ENCODE measurements at regions not wholly inside any gene's neighbourhood (a gene's known extent, or its start where the extent isn't known, plus 50 kb on each side); places are given as distances from the start of the nearest gene placed in this dataset.

GRCh38 chr1:57894315-57894714 lies 470.5 kb upstream of the DAB1 start:
- no peaks in the 10 kb centered on the region for H3K27me3 ChIP-seq (ENCODE audit: control insufficient read depth in 2 of 2, insufficient read depth in 2 of 2, low read length in 2 of 2)
- DNase-seq (ENCODE audit: extremely low read depth in 1 of 4, low spot score in 3 of 4) (no peak), FAIRE-seq (no peak), ATAC-seq (no peak)
- no peaks in the 10 kb centered on the region for H3K36me3 ChIP-seq (ENCODE audit: control insufficient read depth, insufficient read depth, low read length)
- BruUV-seq (replicated peaks) = no TSS peak
- no peak overlapping the region for H3K4me2 ChIP-seq (ENCODE audit: insufficient read depth, low read length)
- H3K4me1 ChIP-seq (replicated peaks in 1 of 2; ENCODE audit: control insufficient read depth in 2 of 2, insufficient read depth in 2 of 2, low read length in 2 of 2) = no peaks in the 10 kb centered on the region
- intact Hi-C loops (cut with micrococcal nuclease) = no loop called here
- H3K9me1 ChIP-seq (ENCODE audit: control insufficient read depth, insufficient read depth, low read length) = no peaks in the 10 kb centered on the region
- H3K79me2 ChIP-seq (ENCODE audit: control insufficient read depth, insufficient read depth, low read length) = no peaks in the 10 kb centered on the region
- H4K20me1 ChIP-seq (replicated peaks; ENCODE audit: control insufficient read depth, insufficient read depth, low read length) = no peaks in the 10 kb centered on the region
- no peak overlapping the region for H3K27ac ChIP-seq (ENCODE audit: extremely low read depth, low read depth, low read length)
- ChIA-PET CTCF (ENCODE audit: low intra/inter-chr PET ratio) (no interaction called here), POLR2A (no interaction called here)
- H3K4me3 ChIP-seq = no peak overlapping the region
- 0% methylated on average over 3 of the region's 3 CpGs for WGBS (ENCODE audit: insufficient coverage, low coverage, missing lambda C conversion rate)
- H2AFZ ChIP-seq (ENCODE audit: low read depth, low read length) = no peak overlapping the region
- H3K9me3 ChIP-seq (replicated peaks; ENCODE audit: control insufficient read depth, insufficient read depth, low read depth, low read length) = no peaks in the 10 kb centered on the region
- H3K9ac ChIP-seq (ENCODE audit: insufficient read depth in 1 of 2, low read depth in 2 of 2, low read length in 2 of 2) = no peak overlapping the region
- no peak for TF ChIP-seq SRSF7 (optimal IDR thresholded peaks at IDR 0.05; ENCODE audit: low read depth, low read length)
- TF ChIP-seq RBBP5 (IDR thresholded peaks at IDR 0.05; ENCODE audit: borderline replicate concordance, insufficient read depth, low read length, poor library complexity, severe bottlenecking) = no peak
- no peak for TF ChIP-seq ZNF263 (CRISPR knock-in tag; IDR thresholded peaks at IDR 0.05; ENCODE audit: borderline replicate concordance)
- no peak for TF ChIP-seq MBD2 (IDR thresholded peaks at IDR 0.05; ENCODE audit: borderline replicate concordance, low read depth)
- TF ChIP-seq ZBTB26 (CRISPR knock-in tag; IDR thresholded peaks at IDR 0.05) = no peak
- no peak for TF ChIP-seq ZNF280B (CRISPR knock-in tag; IDR thresholded peaks at IDR 0.05)
- TF ChIP-seq RBFOX2 (IDR thresholded peaks at IDR 0.05; ENCODE audit: low read depth, low read length) = no peak
- no peak for TF ChIP-seq MLLT1 (IDR thresholded peaks at IDR 0.05)
- no peak for TF ChIP-seq ADNP (tag; IDR thresholded peaks at IDR 0.05)
- TF ChIP-seq SNRNP70 (optimal IDR thresholded peaks at IDR 0.05; ENCODE audit: low read depth, low read length) = no peak
- TF ChIP-seq RBM22 (IDR thresholded peaks at IDR 0.05; ENCODE audit: low read depth, low read length, poor library complexity, severe bottlenecking) = no peak
- TF ChIP-seq PHF8 (IDR thresholded peaks at IDR 0.05; ENCODE audit: borderline replicate concordance, low read length) = no peak
- no peak for TF ChIP-seq PURB (CRISPR knock-in tag; IDR thresholded peaks at IDR 0.05; ENCODE audit: low read depth)
- TF ChIP-seq ETV5 (CRISPR knock-in tag; IDR thresholded peaks at IDR 0.05; ENCODE audit: low read depth) = no peak
- TF ChIP-seq ZNF24 (IDR thresholded peaks at IDR 0.05) = no peak
- in situ Hi-C loops (cut with MboI) = no loop called here

Measured in K562 (cell line).